ENCODE measurements at regions not wholly inside any gene's neighbourhood (a gene's known extent, or its start where the extent isn't known, plus 50 kb on each side); places are given as distances from the start of the nearest gene placed in this dataset.

- no peak for DNase-seq (ENCODE audit: extremely low read depth, low read depth)
- no peak overlapping the region for H3K4me3 ChIP-seq (replicated peaks; ENCODE audit: low read depth, low read length)
- no peak for TF ChIP-seq CTCF (IDR thresholded peaks at IDR 0.05; ENCODE audit: low read depth, low read length, missing control alignments)
These were observed 94.4 kb upstream of the KCTD3 start for GRCh38 chr1:215472723-215473122.

- H3K4me3 ChIP-seq (replicated peaks; ENCODE audit: low read depth, low read length): no peak overlapping the region
- TF ChIP-seq CTCF (IDR thresholded peaks at IDR 0.05; ENCODE audit: low read depth, low read length, missing control alignments): no peak
- no peak for DNase-seq (ENCODE audit: extremely low read depth, low read depth)
These were observed 93.2 kb upstream of the KCTD3 start for GRCh38 chr1:215473943-215474342.

GRCh38 chr1:215474940-215475339 is 92.2 kb upstream of the KCTD3 start:
- TF ChIP-seq CTCF (IDR thresholded peaks at IDR 0.05; ENCODE audit: low read depth, low read length, missing control alignments): no peak
- H3K4me3 ChIP-seq (replicated peaks; ENCODE audit: low read depth, low read length): no peak overlapping the region
- no peak for DNase-seq (ENCODE audit: extremely low read depth, low read depth)

GRCh38 chr1:215475796-215476481 is 91.2 kb upstream of the KCTD3 start:
- no peak overlapping the region for H3K4me3 ChIP-seq (replicated peaks; ENCODE audit: low read depth, low read length)
- TF ChIP-seq CTCF (IDR thresholded peaks at IDR 0.05; ENCODE audit: low read depth, low read length, missing control alignments): no peak
- DNase-seq (ENCODE audit: extremely low read depth, low read depth): no peak

- DNase-seq (ENCODE audit: extremely low read depth, low read depth): no peak
- no peak overlapping the region for H3K4me3 ChIP-seq (replicated peaks; ENCODE audit: low read depth, low read length)
- no peak for TF ChIP-seq CTCF (IDR thresholded peaks at IDR 0.05; ENCODE audit: low read depth, low read length, missing control alignments)
These were observed 90.6 kb upstream of the KCTD3 start for GRCh38 chr1:215476541-215476940.

GRCh38 chr1:215477632-215478031 is 89.5 kb upstream of the KCTD3 start:
- H3K4me3 ChIP-seq (replicated peaks; ENCODE audit: low read depth, low read length): no peak overlapping the region
- no peak for DNase-seq (ENCODE audit: extremely low read depth, low read depth)
- no peak for TF ChIP-seq CTCF (IDR thresholded peaks at IDR 0.05; ENCODE audit: low read depth, low read length, missing control alignments)

- DNase-seq (ENCODE audit: extremely low read depth, low read depth): no peak
- TF ChIP-seq CTCF (IDR thresholded peaks at IDR 0.05; ENCODE audit: low read depth, low read length, missing control alignments): no peak
- no peak overlapping the region for H3K4me3 ChIP-seq (replicated peaks; ENCODE audit: low read depth, low read length)
These were observed 87.5 kb upstream of the KCTD3 start for GRCh38 chr1:215479567-215479966.

Data from HFF-Myc (cell line).